ENCODE measurements at regions not wholly inside any gene's neighbourhood (a gene's known extent, or its start where the extent isn't known, plus 50 kb on each side); places are given as distances from the start of the nearest gene placed in this dataset.

GRCh38 chr12:69003991-69004390, 71.0 kb upstream of the CPM start:
- WGBS, 2 experiments (ENCODE audit: extremely low coverage in 1 of 2, insufficient coverage in 1 of 2, insufficient read length in 1 of 2, insufficient replicate concordance in 2 of 2, low coverage in 1 of 2, low lambda C conversion rate in 2 of 2, missing lambda C conversion rate in 1 of 2), result 97% methylated on average over 2 of the region's 2 CpGs; no CpG with 5 or more reads in 1 of the 2 experiments
- TF ChIP-seq POLR2AphosphoS5 (IDR thresholded peaks at IDR 0.05; ENCODE audit: low read depth, low read length) (no peak), KDM1A (IDR thresholded peaks at IDR 0.05; ENCODE audit: borderline replicate concordance, low read length) (no peak), RBBP5 (IDR thresholded peaks at IDR 0.05; ENCODE audit: borderline replicate concordance, low read depth, low read length) (no peak), ZNF274 (IDR thresholded peaks at IDR 0.05; ENCODE audit: borderline replicate concordance, extremely low read depth, low read length) (no peak), POLR2A (IDR thresholded peaks at IDR 0.05; ENCODE audit: control extremely low read depth in 1 of 2, low read depth in 2 of 2, low read length in 2 of 2) (no peak), ATF2 (IDR thresholded peaks at IDR 0.05; ENCODE audit: low read length) (no peak), CEBPB (IDR thresholded peaks at IDR 0.05; ENCODE audit: low read depth, low read length) (no peak), RXRA (IDR thresholded peaks at IDR 0.05; ENCODE audit: insufficient read depth, low read depth, low read length) (no peak), ASH2L (IDR thresholded peaks at IDR 0.05; ENCODE audit: low read length) (no peak), TBP (IDR thresholded peaks at IDR 0.05; ENCODE audit: low read depth, low read length) (no peak), HDAC2 (IDR thresholded peaks at IDR 0.05; ENCODE audit: borderline replicate concordance in 1 of 2, low read depth in 2 of 2, low read length in 2 of 2) (no peak), EZH2 (IDR thresholded peaks at IDR 0.05; ENCODE audit: low read depth, low read length, severe bottlenecking) (no peak), MAX (IDR thresholded peaks at IDR 0.05) (no peak)

More at GRCh38 chr12:69003991-69004390, 71.0 kb upstream of the CPM start:
- no peak overlapping the region for H4K91ac ChIP-seq (replicated peaks; ENCODE audit: insufficient read length, low read length)
- H3K23ac ChIP-seq (ENCODE audit: insufficient read length), result no peak overlapping the region
- H3K56ac ChIP-seq (replicated peaks; ENCODE audit: insufficient read length, low read depth, low read length), result no peak overlapping the region
- FAIRE-seq (no peak), DNase-seq (ENCODE audit: low read depth in 1 of 2, low spot score in 2 of 2) (no peak)
- peaks cover 2 to 10% (median 9%) of the 10 kb centered on the region in 4 experiments; a peak in 5 of 7 replicates for H3K4me1 ChIP-seq (replicated peaks in 1 of 4; ENCODE audit: control insufficient read depth in 3 of 4, insufficient read depth in 4 of 4, low read length in 3 of 4)
- no peak overlapping the region for H3K18ac ChIP-seq (ENCODE audit: extremely low read depth, low read length)
- H3K27ac ChIP-seq (ENCODE audit: low read depth, low read length), result no peak overlapping the region
- no peak overlapping the region for H2AFZ ChIP-seq (ENCODE audit: low read length)
- no peak overlapping the region for H2BK12ac ChIP-seq (ENCODE audit: low read depth, low read length)
- no peak overlapping the region for H3K4me3 ChIP-seq (ENCODE audit: extremely low read depth in 1 of 4, insufficient read depth in 2 of 4, low read depth in 3 of 4, low read length in 4 of 4)
- H2AK5ac ChIP-seq (ENCODE audit: low read depth, low read length), result no peak overlapping the region
- H3K79me2 ChIP-seq (ENCODE audit: control insufficient read depth in 1 of 2, insufficient read depth in 2 of 2, low read length in 2 of 2), result no peaks in the 10 kb centered on the region
- H4K5ac ChIP-seq (ENCODE audit: insufficient read length, low read depth, low read length), result no peak overlapping the region
- no peak overlapping the region for H3K4ac ChIP-seq (replicated peaks; ENCODE audit: insufficient read length, low read depth, low read length)
- H3K4me2 ChIP-seq (ENCODE audit: insufficient read depth in 1 of 2, low read depth in 2 of 2, low read length in 2 of 2), result no peak overlapping the region
- H3K9ac ChIP-seq (replicated peaks in 1 of 4; ENCODE audit: extremely low read depth in 1 of 4, low read depth in 3 of 4, low read length in 3 of 4), result no peak overlapping the region
- no peak overlapping the region for H2BK20ac ChIP-seq (ENCODE audit: low read length)
- H3K23me2 ChIP-seq (ENCODE audit: low read depth, low read length), result no peaks in the 10 kb centered on the region
- CTCF ChIA-PET (ENCODE audit: partially characterized antibody), result no interaction called here
- H2BK15ac ChIP-seq (ENCODE audit: low read length), result no peak overlapping the region
- H3K79me1 ChIP-seq (ENCODE audit: low read depth, low read length), result no peaks in the 10 kb centered on the region
- H2BK120ac ChIP-seq (replicated peaks; ENCODE audit: low read depth, low read length), result no peak overlapping the region
- POLR2A ChIA-PET (ENCODE audit: partially characterized antibody), result no interaction called here
- H3K36me3 ChIP-seq (ENCODE audit: control insufficient read depth in 2 of 4, insufficient read depth in 4 of 4, low read length in 3 of 4), result no peaks in the 10 kb centered on the region
- H4K8ac ChIP-seq (ENCODE audit: extremely low read depth, insufficient read depth, low read length), result no peak overlapping the region
- H2BK5ac ChIP-seq (ENCODE audit: low read depth, low read length), result no peak overlapping the region
- no peaks in the 10 kb centered on the region for H4K20me1 ChIP-seq (replicated peaks in 1 of 2; ENCODE audit: control insufficient read depth in 1 of 2, insufficient read depth in 2 of 2, low read length in 2 of 2)
- H3K9me3 ChIP-seq (ENCODE audit: insufficient read depth in 2 of 2, low read depth in 1 of 2, low read length in 1 of 2), result 0 out of 4 replicates have a peak, but pooled peaks cover 0 to 2% of the 10 kb centered on the region in 2 experiments
- H3K14ac ChIP-seq (ENCODE audit: insufficient read length), result no peak overlapping the region
- peaks cover 0 to 3% (median under 1%) of the 10 kb centered on the region in 4 experiments; a peak in 3 of 7 replicates for H3K27me3 ChIP-seq (replicated peaks in 1 of 4; ENCODE audit: control insufficient read depth in 3 of 4, extremely low read depth in 1 of 4, insufficient read depth in 3 of 4, low read length in 3 of 4)
